ENCODE measurements at regions not wholly inside any gene's neighbourhood (a gene's known extent, or its start where the extent isn't known, plus 50 kb on each side); places are given as distances from the start of the nearest gene placed in this dataset.
"Not testable (repeated sequence)": the region's sequence is repeated elsewhere in the genome, so short reads cannot be mapped to it uniquely, and the experiment has no call there.

DNA sequence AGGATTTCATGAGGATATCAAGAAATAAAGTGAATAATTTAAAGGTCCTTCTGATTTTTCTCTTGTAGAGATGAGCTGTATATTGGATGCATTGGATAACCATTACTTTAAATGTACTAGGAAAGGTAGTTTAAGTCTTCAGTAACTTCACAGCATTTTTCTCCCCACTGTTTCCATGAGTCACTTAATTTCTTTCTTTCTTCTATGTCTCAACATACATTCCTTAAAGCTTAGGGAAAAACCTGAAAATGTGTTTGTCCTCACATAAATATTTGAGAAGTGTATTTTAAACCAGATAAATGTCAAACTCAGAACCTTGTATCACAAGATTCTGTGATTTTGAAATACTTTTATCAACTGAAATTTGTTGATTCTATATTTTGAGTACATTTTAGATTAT lies 1970.2 kb upstream of the FLRT2 start:
- DNase-seq (ENCODE audit: low spot score): no peak

- no peak for DNase-seq (ENCODE audit: low spot score)
These were observed 1968.7 kb upstream of the FLRT2 start for GRCh38 chr14:83561261-83561660.

DNA sequence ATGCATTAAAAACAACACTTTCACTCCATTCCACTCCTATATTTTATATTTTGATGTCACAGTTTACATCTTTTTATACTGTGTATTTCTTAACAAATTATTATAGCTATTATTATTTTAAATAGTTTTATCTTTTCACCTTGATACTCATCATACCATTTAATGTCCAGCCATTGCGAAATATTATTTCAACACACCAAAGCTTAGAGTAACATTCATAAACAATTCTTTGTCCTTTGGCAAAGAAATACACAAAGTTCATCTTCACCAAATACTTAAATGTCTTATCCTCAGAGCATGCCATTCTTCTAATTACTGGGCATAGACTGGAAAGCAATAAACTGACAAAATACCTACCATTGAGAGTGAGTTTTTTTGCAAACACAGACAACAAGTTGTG lies 1963.4 kb upstream of the FLRT2 start:
- DNase-seq (ENCODE audit: low spot score): no peak

GRCh38 chr14:83568141-83568540 lies 1961.8 kb upstream of the FLRT2 start:
- DNase-seq (ENCODE audit: low spot score): no peak

DNA sequence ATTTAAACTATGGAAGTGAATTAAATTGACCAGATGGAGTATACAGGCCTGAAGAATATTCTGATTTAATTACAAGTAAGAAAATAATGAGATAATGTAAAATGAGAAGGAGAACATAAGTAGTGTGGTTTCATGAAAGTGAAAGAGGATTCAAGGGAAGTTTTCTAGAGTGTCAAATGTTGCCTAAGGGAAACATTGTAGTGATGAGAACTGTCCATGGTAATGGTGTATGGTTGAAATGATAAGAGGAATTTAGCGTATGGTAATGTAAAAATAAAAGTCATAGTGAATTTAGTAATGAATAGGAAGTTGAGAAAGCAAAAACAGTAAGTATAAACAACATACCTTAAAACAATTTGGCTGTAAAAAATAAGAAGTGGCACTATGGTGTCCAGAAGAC lies 1954.6 kb upstream of the FLRT2 start:
- no peak for DNase-seq (ENCODE audit: low spot score)

DNA sequence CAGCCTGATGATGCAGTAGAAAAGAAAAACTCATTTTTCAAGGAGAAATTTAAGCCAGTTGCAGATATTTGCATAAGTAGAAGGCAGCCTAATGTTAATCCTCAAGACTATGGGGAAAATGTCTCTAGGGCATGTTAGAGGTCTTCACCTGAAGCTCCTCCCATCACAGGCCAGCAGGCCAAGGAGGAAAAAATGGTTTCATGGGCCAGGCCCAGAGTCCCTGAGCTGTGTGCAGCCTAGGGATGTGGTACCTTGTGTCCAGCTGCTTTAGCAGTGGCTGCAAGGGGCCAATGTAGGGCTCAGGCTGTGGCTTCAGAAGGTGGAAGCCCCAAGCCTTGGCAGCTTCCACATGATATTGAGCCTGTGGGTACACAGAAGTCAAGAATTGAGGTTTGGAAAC lies 1946.7 kb upstream of the FLRT2 start:
- no peak for DNase-seq (ENCODE audit: low spot score)

GRCh38 chr14:83594874-83595273 lies 1935.1 kb upstream of the FLRT2 start:
- DNase-seq (ENCODE audit: low spot score): no peak

GRCh38 chr14:83607682-83608081 lies 1922.3 kb upstream of the FLRT2 start:
- no peak for DNase-seq (ENCODE audit: low spot score)

GRCh38 chr14:83611491-83611890 lies 1918.5 kb upstream of the FLRT2 start:
- DNase-seq (ENCODE audit: low spot score): no peak

DNA sequence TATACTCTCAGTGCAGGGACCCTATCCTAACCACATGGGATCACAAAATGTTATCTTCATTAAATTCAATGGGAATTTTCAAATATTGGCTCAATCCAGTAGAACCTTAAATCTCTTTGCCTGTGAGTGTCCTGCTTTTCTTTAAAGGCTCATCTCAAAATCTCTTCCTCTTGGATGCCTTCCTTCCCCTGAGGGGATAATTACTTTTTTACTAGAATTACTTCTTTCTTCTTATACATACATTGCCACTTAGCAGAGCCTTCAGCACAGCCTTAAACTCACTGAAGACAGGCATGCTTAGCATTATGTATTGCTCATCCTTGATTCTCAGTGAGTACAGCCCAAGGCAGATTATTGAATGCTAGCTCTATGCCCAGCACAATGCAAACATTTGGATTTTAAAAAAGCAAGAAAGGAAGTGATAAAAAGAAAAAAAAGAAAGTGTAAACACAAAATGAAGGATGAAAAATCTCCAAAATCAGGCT lies 1918.0 kb upstream of the FLRT2 start:
- DNase-seq (ENCODE audit: low spot score): no peak

GRCh38 chr14:83614956-83615355 lies 1915.0 kb upstream of the FLRT2 start:
- no peak for DNase-seq (ENCODE audit: low spot score)

DNA sequence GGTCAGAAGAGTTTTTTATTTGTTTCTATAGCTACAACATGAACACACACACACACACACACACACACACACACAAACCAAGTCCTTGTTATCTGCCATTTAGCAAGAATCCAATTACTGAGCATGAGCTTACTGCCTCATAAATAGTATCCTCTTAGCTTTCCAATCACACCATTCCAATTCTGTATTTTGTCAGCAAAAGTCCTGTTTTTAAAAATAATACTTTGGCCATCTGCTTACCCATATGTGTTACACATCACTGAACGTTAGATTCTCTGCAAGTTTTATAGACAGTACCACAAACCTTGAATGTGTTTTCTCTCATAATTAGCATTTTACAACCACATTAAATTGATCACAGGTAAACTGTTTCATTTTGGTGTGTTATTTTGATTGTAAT lies 1905.4 kb upstream of the FLRT2 start:
- DNase-seq (ENCODE audit: low spot score): no peak

- no peak for DNase-seq (ENCODE audit: low spot score)
These were observed 1897.6 kb upstream of the FLRT2 start for GRCh38 chr14:83632375-83632774.

GRCh38 chr14:83638748-83639504 lies 1891.0 kb upstream of the FLRT2 start:
- no peak for DNase-seq (ENCODE audit: low spot score)

DNA sequence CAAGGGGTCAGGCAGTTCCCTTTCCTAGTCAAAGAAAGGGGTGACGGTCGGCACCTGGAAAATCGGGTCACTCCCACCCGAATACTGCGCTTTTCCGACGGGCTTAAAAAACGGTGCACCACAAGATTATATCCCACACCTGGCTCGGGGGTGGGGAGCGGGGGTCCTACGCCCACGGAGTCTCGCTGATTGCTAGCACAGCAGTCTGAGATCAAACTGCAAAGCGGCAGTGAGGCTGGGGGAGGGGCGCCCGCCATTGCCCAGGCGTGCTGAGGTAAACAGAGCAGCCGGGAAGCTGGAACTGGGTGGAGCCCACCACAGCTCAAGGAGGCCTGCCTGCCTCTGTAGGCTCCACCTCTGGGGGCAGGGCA lies 1890.5 kb upstream of the FLRT2 start:
- not testable (repeated sequence) for DNase-seq (ENCODE audit: low spot score)

- DNase-seq (ENCODE audit: low spot score): no peak
These were observed 1883.7 kb upstream of the FLRT2 start for GRCh38 chr14:83646228-83646627.

GRCh38 chr14:83660597-83660996 lies 1869.3 kb upstream of the FLRT2 start:
- DNase-seq (ENCODE audit: low spot score): no peak

DNA sequence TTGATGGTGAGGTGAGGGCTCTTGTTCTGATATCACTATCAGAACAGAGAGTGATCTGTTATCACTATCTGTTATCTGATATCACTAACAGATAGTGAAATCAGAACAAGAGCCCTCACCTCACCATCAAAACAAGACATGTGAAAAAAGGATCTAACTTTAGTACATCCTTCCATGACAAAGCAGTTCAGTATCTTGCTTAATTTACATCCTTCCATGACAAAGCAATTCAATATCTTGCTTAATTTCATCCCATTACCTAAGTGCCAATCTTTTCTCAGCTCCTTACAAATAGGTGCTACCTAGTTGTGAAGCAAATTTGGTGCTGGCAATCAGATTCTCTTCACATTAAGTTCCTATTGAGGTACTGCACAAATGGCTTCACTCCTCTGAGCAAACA lies 1865.6 kb upstream of the FLRT2 start:
- DNase-seq (ENCODE audit: low spot score): no peak

GRCh38 chr14:83689265-83689664 lies 1840.7 kb upstream of the FLRT2 start:
- DNase-seq (ENCODE audit: low spot score): no peak

DNA sequence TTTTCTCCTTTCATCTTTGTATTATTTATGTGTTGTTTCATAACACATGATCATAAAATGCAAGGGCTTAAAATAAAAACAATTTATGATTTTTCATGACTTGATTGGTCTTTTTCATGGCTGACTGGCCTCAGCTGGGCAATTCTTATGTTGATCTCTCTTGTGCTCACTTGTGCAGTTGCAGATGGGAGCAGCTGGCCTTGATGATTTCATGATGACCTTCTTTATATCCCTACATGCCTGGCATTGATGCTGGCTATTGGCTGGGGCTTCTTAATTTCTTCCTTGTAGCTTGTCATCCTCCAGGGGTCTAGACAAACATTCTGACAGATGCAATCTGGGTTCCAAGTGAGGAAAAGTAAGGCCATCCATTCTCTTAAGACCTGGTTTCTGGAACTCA lies 1832.8 kb upstream of the FLRT2 start:
- DNase-seq (ENCODE audit: low spot score): no peak

GRCh38 chr14:83702619-83703018 lies 1827.3 kb upstream of the FLRT2 start:
- DNase-seq (ENCODE audit: low spot score): no peak

- DNase-seq (ENCODE audit: low spot score): no peak
These were observed 1823.6 kb upstream of the FLRT2 start for GRCh38 chr14:83706231-83706954.

DNA sequence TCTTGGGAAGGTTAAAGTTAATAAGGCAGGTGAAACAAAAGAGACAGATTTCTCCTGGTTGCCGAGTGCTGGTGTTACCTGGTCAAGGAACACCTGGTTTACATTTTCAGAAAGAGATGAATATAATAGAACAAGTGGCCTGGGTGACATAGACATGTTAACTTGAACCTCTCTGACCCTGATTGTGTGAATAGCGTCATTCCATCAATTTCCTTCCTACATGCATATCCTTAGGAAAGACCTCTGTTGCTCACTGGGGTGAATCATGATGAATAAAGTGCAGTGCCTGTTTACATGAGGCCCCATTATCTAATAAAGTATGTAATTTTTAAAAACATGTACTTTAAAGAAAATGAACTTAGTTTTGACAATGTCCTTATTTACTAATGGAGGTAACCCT lies 1822.9 kb upstream of the FLRT2 start:
- no peak for DNase-seq (ENCODE audit: low spot score)

- no peak for DNase-seq (ENCODE audit: low spot score)
These were observed 1820.8 kb upstream of the FLRT2 start for GRCh38 chr14:83709116-83709515.
